CD4-positive, alpha-beta T cell (primary cell): ENCODE measurements at regions not wholly inside any gene's neighbourhood (a gene's known extent, or its start where the extent isn't known, plus 50 kb on each side); places are given as distances from the start of the nearest gene placed in this dataset.

ENCODE experiments used
- ATAC-seq: fragments of 200-7000 bp; cut with Tn5 transposase; one replicate; pipeline ENCODE4 v1.10.0; 2022; ENCODE audit warnings: mild to moderate bottlenecking; ENCODE audit not compliant: poor library complexity
- CTCF ChIA-PET: fragments of 350-600 bp; sonication (Branson Sonifier 250); formaldehyde crosslinking; loops from one replicate; lab custom pipeline; 2021; ENCODE audit warnings: antibody characterized with exemption, inconsistent platforms; lab: Charles Lee
- POLR2A ChIA-PET: fragments of 350-600 bp; sonication (Branson Sonifier 250); formaldehyde crosslinking; loops from one replicate; lab custom pipeline; 2021; ENCODE audit warnings: antibody characterized with exemption, inconsistent platforms; lab: Charles Lee
- DNase-seq, 14 experiments: peaks; one replicate each; pipeline ENCODE4 v3.0.0-alpha.2; 2013 to 2020; ENCODE audit warnings: mixed read lengths in 2 of 14
- H3K27ac ChIP-seq, 2 donors: one replicate each; pipeline versions ENCODE4 v1.5.1 to v1.7.0; 2013; ENCODE audit warnings: low read length in 2 of 2, low read depth in 1 of 2, mild to moderate bottlenecking in 1 of 2
- H3K27me3 ChIP-seq, 2 experiments: 1 replicate in 1 of 2; 2 replicates in 1 of 2; pipeline versions ENCODE4 v1.6.1 to v1.7.0; 2013; ENCODE audit warnings: low read length in 2 of 2, control low read depth in 1 of 2, mild to moderate bottlenecking in 1 of 2, moderate library complexity in 1 of 2; ENCODE audit not compliant: insufficient read depth in 2 of 2, control insufficient read depth in 1 of 2
- H3K36me3 ChIP-seq: one replicate; pipeline ENCODE4 v1.6.1; 2013; ENCODE audit warnings: low read length, control low read depth; ENCODE audit not compliant: insufficient read depth
- H3K4me1 ChIP-seq: one replicate; pipeline ENCODE4 v1.6.1; 2013; ENCODE audit warnings: low read length, control low read depth; ENCODE audit not compliant: insufficient read depth
- H3K4me3 ChIP-seq: one replicate; pipeline ENCODE4 v1.5.1; 2013; ENCODE audit warnings: mild to moderate bottlenecking, low read length, moderate library complexity
- H3K9me3 ChIP-seq, 2 experiments: 1 replicate in 1 of 2; 2 replicates in 1 of 2; pipeline versions ENCODE4 v1.6.1 to v1.7.0; 2013; ENCODE audit warnings: low read length in 2 of 2, mild to moderate bottlenecking in 2 of 2, control low read depth in 1 of 2, moderate library complexity in 1 of 2; ENCODE audit not compliant: control insufficient read depth in 1 of 2, insufficient read depth in 1 of 2
- H3K27ac Mint-ChIP-seq: one replicate; pipeline ENCODE4 v1.8.0; 2020; ENCODE audit warnings: mixed read lengths
- H3K27me3 Mint-ChIP-seq: one replicate; pipeline ENCODE4 v1.8.0; 2021; ENCODE audit warnings: mixed read lengths
- H3K36me3 Mint-ChIP-seq: one replicate; pipeline ENCODE4 v1.8.0; 2021; ENCODE audit warnings: low read depth, mixed read lengths
- H3K4me1 Mint-ChIP-seq: one replicate; pipeline ENCODE4 v1.8.0; 2021; ENCODE audit warnings: low read depth, mixed read lengths
- H3K4me3 Mint-ChIP-seq: one replicate; pipeline ENCODE4 v1.8.0; 2020; ENCODE audit warnings: mild to moderate bottlenecking, mixed read lengths
- H3K9me3 Mint-ChIP-seq: one replicate; pipeline ENCODE4 v1.8.0; 2020; ENCODE audit warnings: mixed read lengths
- CTCF ChIP-seq: fragments of 200-600 bp; IDR thresholded peaks from one replicate; pipeline ENCODE4 v1.8.0; 2022; ENCODE audit warnings: antibody characterized with exemption, mild to moderate bottlenecking
- intact Hi-C, 2 experiments: fragments of 100-400 bp; cut with DNase I in 1 of 2; cut with micrococcal nuclease in 1 of 2; formaldehyde crosslinking; loops; one replicate each; pipeline versions ENCODE4 v1.15.1 to v1.9.0; 2023 to 2025; cut with DNase I, micrococcal nuclease

DNA sequence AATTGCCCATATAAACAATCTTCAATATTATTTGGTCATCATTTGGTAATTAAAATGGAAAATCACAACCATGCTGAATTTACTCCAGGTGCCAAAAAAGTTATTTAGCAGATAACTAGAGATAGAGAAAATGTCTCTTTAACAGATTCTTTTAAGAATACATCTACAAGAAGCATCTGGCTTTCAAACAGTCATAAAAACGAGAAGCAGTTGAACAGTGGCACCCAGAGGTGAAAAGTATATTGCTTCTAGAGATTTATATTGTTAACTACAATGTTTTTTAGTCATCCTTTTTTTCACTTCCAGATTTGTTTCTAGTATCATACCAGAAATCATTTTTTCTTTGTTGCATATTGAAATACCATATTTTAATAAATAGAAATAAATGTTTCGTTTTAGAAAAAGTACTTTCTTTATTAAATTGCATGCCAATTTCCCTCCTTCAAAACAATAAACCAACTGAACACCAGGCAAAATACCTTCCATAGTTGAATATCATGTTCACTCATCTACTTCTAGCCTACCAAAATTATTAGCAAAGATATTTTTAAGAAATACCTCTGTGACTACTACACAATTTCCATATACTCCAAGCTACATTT is 65.4 kb upstream of the HNRNPA3 start:
- Mint-ChIP-seq H3K27ac (no peak overlapping the region), H3K9me3 (no peaks in the 10 kb centered on the region), H3K4me3 (peak overlapping the region; percentile 9), H3K36me3 (no peaks in the 10 kb centered on the region), H3K27me3 (peaks cover 55% of the 10 kb centered on the region), H3K4me1 (peaks cover 13% of the 10 kb centered on the region)
- Histone ChIP-seq H3K4me3 (no peak overlapping the region), H3K9me3 (no peaks in the 10 kb centered on the region), H3K36me3 (no peaks in the 10 kb centered on the region), H3K4me1 (peaks cover 8% of the 10 kb centered on the region), H3K27me3 (peaks cover 7 to 25% of the 10 kb centered on the region in 2 experiments), H3K27ac (no peak overlapping the region)
- ChIA-PET POLR2A (interaction anchor here (0.8 to 3.4 kb wide), 5 partner anchors 65 to 1110 kb away, joined by 3 to 22 read pairs (median 10); partner anchors contain the start of genes AGPS, HNRNPA3 and NFE2L2), CTCF (interaction anchor here (0.6 to 2.8 kb wide), 5 partner anchors 14 to 1004 kb away, joined by 3 to 55 read pairs (median 10); partner anchors contain the start of gene NFE2L2)
- peak; percentile 65 for TF ChIP-seq CTCF
- intact Hi-C loops, result loop anchor here (1.0 to 10.0 kb wide), 8 partner anchors 270 to 1020 kb away; no protein-coding TSS in a partner anchor
- DNase-seq (peak in 4 of 14 experiments; percentile 24 to 71 (median 68)), ATAC-seq (peak; percentile 44)

DNA sequence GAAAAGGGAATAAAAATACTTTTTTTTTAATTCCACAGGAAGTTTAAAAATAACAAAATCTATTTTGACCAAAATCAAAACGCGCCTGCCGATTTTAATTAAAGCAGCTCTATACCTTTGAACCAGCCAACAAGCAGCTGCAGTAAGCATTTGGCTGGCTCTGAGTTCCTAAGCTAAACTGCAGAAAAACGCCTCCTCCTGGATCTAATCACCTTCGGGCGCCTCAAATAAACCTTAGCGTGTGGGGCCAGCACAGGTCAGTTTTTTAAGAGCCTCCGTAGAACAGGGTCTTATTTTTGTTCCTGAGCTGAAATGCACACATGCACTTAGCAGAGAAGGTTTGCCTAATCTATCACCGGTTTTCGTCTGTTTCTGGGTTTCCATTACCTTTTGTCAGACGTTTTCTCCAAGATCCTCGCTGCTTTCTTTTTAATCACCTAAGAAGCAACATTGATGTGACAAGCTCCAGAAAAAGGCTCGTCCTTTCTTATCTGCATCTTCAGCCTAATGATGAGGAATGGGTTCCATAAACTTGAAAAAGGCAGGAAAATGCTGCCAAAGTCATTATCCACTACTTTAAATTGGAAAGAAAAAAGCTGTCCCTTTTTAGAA is 64.7 kb upstream of the HNRNPA3 start:
- intact Hi-C loops, result loop anchor here (1.0 to 10.0 kb wide), 9 partner anchors 269 to 1021 kb away; no protein-coding TSS in a partner anchor
- Mint-ChIP-seq H3K27ac (no peak overlapping the region), H3K36me3 (no peaks in the 10 kb centered on the region), H3K9me3 (no peaks in the 10 kb centered on the region), H3K27me3 (peaks cover 51% of the 10 kb centered on the region), H3K4me3 (peak overlapping the region; percentile 83), H3K4me1 (peaks cover 13% of the 10 kb centered on the region)
- Histone ChIP-seq H3K27me3 (peaks cover 7 to 25% of the 10 kb centered on the region in 2 experiments), H3K4me1 (peaks cover 8% of the 10 kb centered on the region), H3K9me3 (no peaks in the 10 kb centered on the region), H3K4me3 (peak overlapping the region; percentile 56), H3K36me3 (no peaks in the 10 kb centered on the region), H3K27ac (no peak overlapping the region)
- DNase-seq (no peak), ATAC-seq (no peak)
- ChIA-PET POLR2A (interaction anchor here (0.8 to 3.4 kb wide), 10 partner anchors 9 to 1021 kb away, joined by 3 to 22 read pairs (median 4); partner anchors contain the start of genes AGPS, HNRNPA3 and NFE2L2), CTCF (interaction anchor here (0.6 to 2.8 kb wide), 25 partner anchors 8 to 1022 kb away, joined by 3 to 55 read pairs (median 4); partner anchors contain the start of gene NFE2L2)
- TF ChIP-seq CTCF, result no peak

GRCh38 chr2:177148477-177149154 is 64.0 kb upstream of the HNRNPA3 start:
- DNase-seq (peak; percentile 50 to 84 (median 62)), ATAC-seq (peak; percentile 89)
- peak; percentile 99 for TF ChIP-seq CTCF
- Histone ChIP-seq H3K27me3 (peaks cover 4 to 25% of the 10 kb centered on the region in 2 experiments), H3K27ac (no peak overlapping the region), H3K9me3 (no peaks in the 10 kb centered on the region), H3K36me3 (no peaks in the 10 kb centered on the region), H3K4me1 (peaks cover 8% of the 10 kb centered on the region), H3K4me3 (peak overlapping the region; percentile 56)
- Mint-ChIP-seq H3K36me3 (no peaks in the 10 kb centered on the region), H3K27me3 (peaks cover 49% of the 10 kb centered on the region), H3K4me3 (peak overlapping the region; percentile 83), H3K9me3 (no peaks in the 10 kb centered on the region), H3K4me1 (peaks cover 13% of the 10 kb centered on the region), H3K27ac (peak overlapping the region; percentile 8)
- CTCF ChIA-PET, result interaction anchor here (0.6 to 2.8 kb wide), 32 partner anchors 9 to 1180 kb away, joined by 3 to 55 read pairs (median 4); partner anchors contain the start of gene NFE2L2
- POLR2A ChIA-PET, result interaction anchor here (0.6 to 3.4 kb wide), 10 partner anchors 9 to 1021 kb away, joined by 3 to 22 read pairs (median 4); partner anchors contain the start of genes AGPS, HNRNPA3 and NFE2L2
- intact Hi-C loops, result loop anchor here (2.0 to 10.0 kb wide), 8 partner anchors 269 to 1022 kb away; no protein-coding TSS in a partner anchor
